Bronchial epithelial cell (primary cell): ENCODE measurements at regions not wholly inside any gene's neighbourhood (a gene's known extent, or its start where the extent isn't known, plus 50 kb on each side); places are given as distances from the start of the nearest gene placed in this dataset.

Experiments used
- DNase-seq: peaks from one replicate; pipeline ENCODE4 v3.0.0-alpha.2; 2010; ENCODE audit warnings: low read depth
- FAIRE-seq: peaks from 2 replicates; lab custom pipeline; 2011; peaks lifted over from hg19 to GRCh38; lab: Jason Lieb, UNC
- H3K27me3 ChIP-seq: 2 replicates; pipeline ENCODE4 v1.5.1; 2011; ENCODE audit warnings: low read length; ENCODE audit not compliant: control insufficient read depth, insufficient read depth
- H3K36me3 ChIP-seq: 2 replicates; pipeline ENCODE4 v1.5.1; 2011; ENCODE audit warnings: low read length; ENCODE audit not compliant: control insufficient read depth, insufficient read depth
- H3K4me3 ChIP-seq: 2 replicates; pipeline ENCODE4 v1.5.1; 2011; ENCODE audit warnings: mild to moderate bottlenecking, low read depth, low read length, control low read depth
- TF ChIP-seq, protein P1 (sequence below): IDR thresholded peaks from 2 replicates; pipeline ENCODE4 v1.5.1; 2011; ENCODE audit warnings: mild to moderate bottlenecking, moderate library complexity, low read length, control low read depth, inconsistent platforms; ENCODE audit not compliant: insufficient read depth, severe bottlenecking

DNA sequence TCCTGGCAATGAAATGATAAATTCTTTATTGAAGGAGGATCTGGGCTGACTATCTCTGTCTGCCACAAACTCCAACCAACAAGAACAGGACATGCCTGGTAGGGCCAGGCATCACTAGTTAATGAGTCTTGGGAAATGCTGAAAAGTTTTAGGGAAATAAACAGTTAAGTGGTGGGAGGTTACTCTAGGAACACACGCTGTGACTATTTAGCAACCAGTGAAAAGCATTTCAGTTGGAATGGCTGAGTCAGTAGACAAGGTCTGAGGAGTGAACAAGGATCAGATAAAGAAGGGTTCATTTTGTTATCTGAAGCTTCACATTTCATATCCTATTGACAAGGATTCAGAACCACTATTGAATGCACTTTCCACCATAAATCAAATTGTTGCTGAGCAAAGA is 394.9 kb upstream of the BOD1L1 start:
- TF ChIP-seq, protein P1, sequence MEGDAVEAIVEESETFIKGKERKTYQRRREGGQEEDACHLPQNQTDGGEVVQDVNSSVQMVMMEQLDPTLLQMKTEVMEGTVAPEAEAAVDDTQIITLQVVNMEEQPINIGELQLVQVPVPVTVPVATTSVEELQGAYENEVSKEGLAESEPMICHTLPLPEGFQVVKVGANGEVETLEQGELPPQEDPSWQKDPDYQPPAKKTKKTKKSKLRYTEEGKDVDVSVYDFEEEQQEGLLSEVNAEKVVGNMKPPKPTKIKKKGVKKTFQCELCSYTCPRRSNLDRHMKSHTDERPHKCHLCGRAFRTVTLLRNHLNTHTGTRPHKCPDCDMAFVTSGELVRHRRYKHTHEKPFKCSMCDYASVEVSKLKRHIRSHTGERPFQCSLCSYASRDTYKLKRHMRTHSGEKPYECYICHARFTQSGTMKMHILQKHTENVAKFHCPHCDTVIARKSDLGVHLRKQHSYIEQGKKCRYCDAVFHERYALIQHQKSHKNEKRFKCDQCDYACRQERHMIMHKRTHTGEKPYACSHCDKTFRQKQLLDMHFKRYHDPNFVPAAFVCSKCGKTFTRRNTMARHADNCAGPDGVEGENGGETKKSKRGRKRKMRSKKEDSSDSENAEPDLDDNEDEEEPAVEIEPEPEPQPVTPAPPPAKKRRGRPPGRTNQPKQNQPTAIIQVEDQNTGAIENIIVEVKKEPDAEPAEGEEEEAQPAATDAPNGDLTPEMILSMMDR = no peak
- Histone ChIP-seq H3K36me3 (no peaks in the 10 kb centered on the region), H3K4me3 (no peak overlapping the region), H3K27me3 (no peaks in the 10 kb centered on the region)
- FAIRE-seq (no peak), DNase-seq (no peak)

DNA sequence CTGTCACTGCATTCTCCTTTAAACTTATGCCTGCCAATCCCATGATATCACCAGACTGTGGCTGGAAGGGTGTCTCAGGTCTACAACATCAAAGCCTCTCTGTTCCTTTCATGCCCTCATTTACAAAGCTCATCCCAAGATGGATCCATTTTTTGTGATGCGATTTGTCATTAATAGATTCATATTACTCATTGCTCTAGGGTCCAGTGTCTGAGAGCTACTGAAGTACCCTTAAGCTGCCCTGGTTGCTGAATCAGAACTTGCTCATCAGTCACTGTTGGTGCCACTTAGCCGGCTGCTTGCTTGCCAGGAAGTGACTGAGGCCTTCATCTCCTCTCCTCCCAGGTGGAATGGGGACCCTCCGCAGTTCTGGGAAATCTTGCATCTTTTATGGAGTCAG is 395.5 kb upstream of the BOD1L1 start:
- FAIRE-seq = no peak

DNA sequence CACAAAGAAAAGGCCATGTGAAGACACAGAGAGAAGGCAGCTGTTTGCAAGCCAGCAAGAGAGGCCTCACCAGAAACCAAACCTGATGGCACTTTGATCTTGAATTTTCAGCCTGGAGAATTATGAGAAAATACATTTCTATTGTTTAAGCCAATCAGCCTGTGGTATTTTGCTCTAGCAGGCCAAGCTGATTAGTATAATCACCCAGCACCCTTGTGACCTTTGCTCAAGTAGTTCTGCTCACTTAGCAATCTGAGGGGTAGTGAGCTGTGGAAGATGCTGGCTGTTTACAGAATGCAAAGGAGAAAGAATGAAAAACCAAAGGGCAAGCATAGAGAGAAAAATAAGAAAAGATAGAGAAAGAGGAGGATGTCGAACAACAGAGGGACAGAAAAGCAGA is 396.4 kb upstream of the BOD1L1 start:
- TF ChIP-seq, protein P1 = no peak
- FAIRE-seq = no peak
- H3K27me3 ChIP-seq = no peaks in the 10 kb centered on the region
- no peaks in the 10 kb centered on the region for H3K36me3 ChIP-seq
- DNase-seq = no peak
- no peak overlapping the region for H3K4me3 ChIP-seq

More for the DNA sequence above, 395.5 kb upstream of the BOD1L1 start:
- DNase-seq = no peak
- Histone ChIP-seq H3K27me3 (no peaks in the 10 kb centered on the region), H3K36me3 (no peaks in the 10 kb centered on the region), H3K4me3 (no peak overlapping the region)
- TF ChIP-seq, protein P1 = no peak

DNA sequence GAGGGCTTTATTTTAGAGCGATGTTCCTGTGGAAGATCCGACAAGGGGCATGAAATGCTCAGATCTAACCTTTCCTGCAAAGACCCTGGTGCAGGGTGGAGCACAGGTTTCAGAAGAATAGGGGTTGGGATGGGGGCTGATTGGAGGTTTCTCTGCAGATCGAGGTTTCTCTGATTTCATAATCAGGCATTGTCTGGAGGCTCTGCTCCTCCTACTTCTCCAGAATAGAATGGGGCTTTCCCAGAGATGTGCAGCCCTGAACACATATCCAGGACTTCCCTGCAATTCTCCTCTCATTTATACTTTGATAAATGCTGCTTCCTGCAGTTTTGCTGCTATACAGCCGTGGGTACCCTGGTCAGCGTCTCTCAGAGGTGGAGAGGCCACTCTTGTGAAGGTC is 397.6 kb upstream of the BOD1L1 start:
- Histone ChIP-seq H3K4me3 (no peak overlapping the region), H3K36me3 (no peaks in the 10 kb centered on the region), H3K27me3 (peaks cover 3% of the 10 kb centered on the region)
- TF ChIP-seq, protein P1 = no peak
- FAIRE-seq = no peak
- DNase-seq = no peak

DNA sequence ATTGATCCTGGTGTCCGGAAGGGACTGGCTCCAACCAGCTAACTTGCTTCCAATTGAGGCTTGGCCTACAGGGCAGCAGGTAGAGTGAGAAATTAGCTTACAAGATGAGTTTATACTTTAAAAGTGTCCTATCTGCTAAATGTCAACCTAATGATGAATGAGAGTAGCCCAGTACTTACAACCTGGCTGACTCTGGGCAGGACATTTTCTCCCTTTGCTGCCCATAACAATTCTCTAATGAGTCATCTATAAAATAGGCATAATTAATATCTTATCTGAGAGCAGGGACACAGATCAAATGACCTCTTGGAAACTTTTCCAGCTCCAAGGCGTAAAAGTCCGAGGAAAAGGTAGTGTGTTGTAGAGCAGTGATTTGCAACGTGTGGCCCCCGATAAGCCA is 398.4 kb upstream of the BOD1L1 start:
- Histone ChIP-seq H3K36me3 (no peaks in the 10 kb centered on the region), H3K27me3 (peaks cover 3% of the 10 kb centered on the region), H3K4me3 (no peak overlapping the region)
- DNase-seq (no peak), FAIRE-seq (peak; percentile 76)
- TF ChIP-seq, protein P1 = no peak

DNA sequence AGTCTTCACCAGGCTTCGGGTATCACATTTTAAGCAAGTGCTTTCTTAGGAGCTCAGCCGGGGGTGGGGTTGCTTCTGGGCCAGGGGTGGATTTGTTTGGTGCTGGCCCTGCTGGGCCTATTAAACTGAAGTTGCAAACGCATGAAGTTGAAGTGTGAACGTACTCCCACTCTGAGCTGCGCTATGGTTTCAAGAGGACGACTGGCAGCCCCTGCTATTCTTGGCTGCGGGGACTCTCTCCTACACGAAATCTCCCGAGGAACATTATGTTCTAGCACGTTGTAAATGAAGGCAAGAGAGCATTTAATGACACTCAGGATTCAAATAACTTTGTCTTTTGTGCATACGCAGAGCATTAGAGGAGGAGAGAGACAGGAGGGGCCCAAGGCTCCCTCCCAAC is 401.3 kb upstream of the BOD1L1 start:
- Histone ChIP-seq H3K27me3 (peaks cover 3% of the 10 kb centered on the region), H3K4me3 (no peak overlapping the region), H3K36me3 (no peaks in the 10 kb centered on the region)
- FAIRE-seq (no peak), DNase-seq (no peak)
- TF ChIP-seq, protein P1 = no peak
